ENCODE measurements at regions not wholly inside any gene's neighbourhood (a gene's known extent, or its start where the extent isn't known, plus 50 kb on each side); places are given as distances from the start of the nearest gene placed in this dataset.
"Not testable (repeated sequence)": the region's sequence is repeated elsewhere in the genome, so short reads cannot be mapped to it uniquely, and the experiment has no call there.

- Histone ChIP-seq H3K4me3 (ENCODE audit: low read depth, low read length) (no peak overlapping the region), H3K9me3 (ENCODE audit: control insufficient read depth, insufficient read depth, low read length) (no peaks in the 10 kb centered on the region), H3K27ac (ENCODE audit: low read depth, low read length) (no peak overlapping the region), H3K4me1 (ENCODE audit: control insufficient read depth, insufficient read depth, low read length) (no peaks in the 10 kb centered on the region), H3K27me3 (ENCODE audit: control insufficient read depth, insufficient read depth, low read length) (no peaks in the 10 kb centered on the region), H3K36me3 (ENCODE audit: control insufficient read depth, insufficient read depth, low read length) (no peaks in the 10 kb centered on the region)
- WGBS (ENCODE audit: insufficient coverage) = 59% methylated on average over 5 of the region's 7 CpGs
- peak in 1 of 6 donors; percentile 79 for DNase-seq (ENCODE audit: low read depth in 4 of 6, low spot score in 6 of 6)
Measured at GRCh38 chr16:6704306-6704930, 628.2 kb upstream of the RBFOX1 start.

GRCh38 chr16:6701096-6701495 is 631.5 kb upstream of the RBFOX1 start:
- no peaks in the 10 kb centered on the region for H3K27me3 ChIP-seq (ENCODE audit: control insufficient read depth, insufficient read depth, low read length)
- H3K4me3 ChIP-seq (ENCODE audit: low read depth, low read length) = no peak overlapping the region
- no peak overlapping the region for H3K27ac ChIP-seq (ENCODE audit: low read depth, low read length)
- H3K9me3 ChIP-seq (ENCODE audit: control insufficient read depth, insufficient read depth, low read length) = no peaks in the 10 kb centered on the region
- no peaks in the 10 kb centered on the region for H3K4me1 ChIP-seq (ENCODE audit: control insufficient read depth, insufficient read depth, low read length)
- no peaks in the 10 kb centered on the region for H3K36me3 ChIP-seq (ENCODE audit: control insufficient read depth, insufficient read depth, low read length)
- DNase-seq (ENCODE audit: low read depth in 4 of 6, low spot score in 6 of 6) = no peak
- 29% methylated on average over 1 of the region's 3 CpGs for WGBS (ENCODE audit: insufficient coverage)

GRCh38 chr16:6698548-6698947 is 634.1 kb upstream of the RBFOX1 start:
- no peaks in the 10 kb centered on the region for H3K27me3 ChIP-seq (ENCODE audit: control insufficient read depth, insufficient read depth, low read length)
- no peak overlapping the region for H3K4me3 ChIP-seq (ENCODE audit: low read depth, low read length)
- WGBS (ENCODE audit: insufficient coverage) = 73% methylated on average over 2 of the region's 7 CpGs
- H3K9me3 ChIP-seq (ENCODE audit: control insufficient read depth, insufficient read depth, low read length) = no peaks in the 10 kb centered on the region
- H3K4me1 ChIP-seq (ENCODE audit: control insufficient read depth, insufficient read depth, low read length) = no peaks in the 10 kb centered on the region
- no peak overlapping the region for H3K27ac ChIP-seq (ENCODE audit: low read depth, low read length)
- no peaks in the 10 kb centered on the region for H3K36me3 ChIP-seq (ENCODE audit: control insufficient read depth, insufficient read depth, low read length)
- no peak for DNase-seq (ENCODE audit: low read depth in 4 of 6, low spot score in 6 of 6)

- DNase-seq (ENCODE audit: low read depth in 4 of 6, low spot score in 6 of 6) = no peak
- Histone ChIP-seq H3K27ac (ENCODE audit: low read depth, low read length) (no peak overlapping the region), H3K36me3 (ENCODE audit: control insufficient read depth, insufficient read depth, low read length) (no peaks in the 10 kb centered on the region), H3K4me3 (ENCODE audit: low read depth, low read length) (no peak overlapping the region), H3K4me1 (ENCODE audit: control insufficient read depth, insufficient read depth, low read length) (no peaks in the 10 kb centered on the region), H3K27me3 (ENCODE audit: control insufficient read depth, insufficient read depth, low read length) (no peaks in the 10 kb centered on the region), H3K9me3 (ENCODE audit: control insufficient read depth, insufficient read depth, low read length) (no peaks in the 10 kb centered on the region)
- no CpG with 5 or more reads among the region's 3 CpGs for WGBS (ENCODE audit: insufficient coverage)
Measured at GRCh38 chr16:6695666-6696065, 637.0 kb upstream of the RBFOX1 start.

- no peak for DNase-seq (ENCODE audit: low read depth in 4 of 6, low spot score in 6 of 6)
- WGBS (ENCODE audit: insufficient coverage) = 94% methylated on average over 4 of the region's 6 CpGs
Measured at GRCh38 chr16:6694636-6695035, 638.0 kb upstream of the RBFOX1 start.

GRCh38 chr16:6693418-6693817 is 639.2 kb upstream of the RBFOX1 start:
- 88% methylated on average over 2 of the region's 2 CpGs for WGBS (ENCODE audit: insufficient coverage)
- DNase-seq (ENCODE audit: low read depth in 4 of 6, low spot score in 6 of 6) = not testable (repeated sequence)

More at GRCh38 chr16:6694636-6695035, 638.0 kb upstream of the RBFOX1 start:
- Histone ChIP-seq H3K4me1 (ENCODE audit: control insufficient read depth, insufficient read depth, low read length) (no peaks in the 10 kb centered on the region), H3K4me3 (ENCODE audit: low read depth, low read length) (no peak overlapping the region), H3K27ac (ENCODE audit: low read depth, low read length) (no peak overlapping the region), H3K36me3 (ENCODE audit: control insufficient read depth, insufficient read depth, low read length) (no peaks in the 10 kb centered on the region), H3K27me3 (ENCODE audit: control insufficient read depth, insufficient read depth, low read length) (no peaks in the 10 kb centered on the region), H3K9me3 (ENCODE audit: control insufficient read depth, insufficient read depth, low read length) (no peaks in the 10 kb centered on the region)

GRCh38 chr16:6692874-6693273 is 639.8 kb upstream of the RBFOX1 start:
- H3K27me3 ChIP-seq (ENCODE audit: control insufficient read depth, insufficient read depth, low read length) = no peaks in the 10 kb centered on the region
- H3K4me3 ChIP-seq (ENCODE audit: low read depth, low read length) = no peak overlapping the region
- no peak for DNase-seq (ENCODE audit: low read depth in 4 of 6, low spot score in 6 of 6)
- WGBS (ENCODE audit: insufficient coverage) = 89% methylated on average over 5 of the region's 5 CpGs
- H3K9me3 ChIP-seq (ENCODE audit: control insufficient read depth, insufficient read depth, low read length) = no peaks in the 10 kb centered on the region
- no peak overlapping the region for H3K27ac ChIP-seq (ENCODE audit: low read depth, low read length)
- H3K4me1 ChIP-seq (ENCODE audit: control insufficient read depth, insufficient read depth, low read length) = no peaks in the 10 kb centered on the region
- H3K36me3 ChIP-seq (ENCODE audit: control insufficient read depth, insufficient read depth, low read length) = no peaks in the 10 kb centered on the region

More at GRCh38 chr16:6693418-6693817, 639.2 kb upstream of the RBFOX1 start:
- H3K4me3 ChIP-seq (ENCODE audit: low read depth, low read length); H3K9me3 ChIP-seq (ENCODE audit: control insufficient read depth, insufficient read depth, low read length); H3K36me3 ChIP-seq (ENCODE audit: control insufficient read depth, insufficient read depth, low read length); H3K4me1 ChIP-seq (ENCODE audit: control insufficient read depth, insufficient read depth, low read length); H3K27ac ChIP-seq (ENCODE audit: low read depth, low read length); H3K27me3 ChIP-seq (ENCODE audit: control insufficient read depth, insufficient read depth, low read length): not testable (repeated sequence)

GRCh38 chr16:6690741-6691140 is 641.9 kb upstream of the RBFOX1 start:
- Histone ChIP-seq H3K4me1 (ENCODE audit: control insufficient read depth, insufficient read depth, low read length) (no peaks in the 10 kb centered on the region), H3K36me3 (ENCODE audit: control insufficient read depth, insufficient read depth, low read length) (no peaks in the 10 kb centered on the region), H3K27me3 (ENCODE audit: control insufficient read depth, insufficient read depth, low read length) (no peaks in the 10 kb centered on the region), H3K27ac (ENCODE audit: low read depth, low read length) (no peak overlapping the region), H3K9me3 (ENCODE audit: control insufficient read depth, insufficient read depth, low read length) (no peaks in the 10 kb centered on the region), H3K4me3 (ENCODE audit: low read depth, low read length) (no peak overlapping the region)
- 80% methylated on average over 1 of the region's 4 CpGs for WGBS (ENCODE audit: insufficient coverage)
- no peak for DNase-seq (ENCODE audit: low read depth in 4 of 6, low spot score in 6 of 6)

- H3K4me3 ChIP-seq (ENCODE audit: low read depth, low read length) = no peak overlapping the region
- WGBS (ENCODE audit: insufficient coverage) = 16% methylated on average over 5 of the region's 5 CpGs
Measured at GRCh38 chr16:6689643-6690042, 643.0 kb upstream of the RBFOX1 start.

GRCh38 chr16:6687593-6687992 is 645.1 kb upstream of the RBFOX1 start:
- WGBS (ENCODE audit: insufficient coverage) = no CpG with 5 or more reads among the region's 3 CpGs
- H3K27me3 ChIP-seq (ENCODE audit: control insufficient read depth, insufficient read depth, low read length) = no peaks in the 10 kb centered on the region
- DNase-seq (ENCODE audit: low read depth in 4 of 6, low spot score in 6 of 6) = no peak
- no peaks in the 10 kb centered on the region for H3K9me3 ChIP-seq (ENCODE audit: control insufficient read depth, insufficient read depth, low read length)
- no peak overlapping the region for H3K4me3 ChIP-seq (ENCODE audit: low read depth, low read length)
- H3K4me1 ChIP-seq (ENCODE audit: control insufficient read depth, insufficient read depth, low read length) = no peaks in the 10 kb centered on the region
- no peaks in the 10 kb centered on the region for H3K36me3 ChIP-seq (ENCODE audit: control insufficient read depth, insufficient read depth, low read length)
- no peak overlapping the region for H3K27ac ChIP-seq (ENCODE audit: low read depth, low read length)

More at GRCh38 chr16:6689643-6690042, 643.0 kb upstream of the RBFOX1 start:
- peak in 1 of 6 donors; percentile 23 for DNase-seq (ENCODE audit: low read depth in 4 of 6, low spot score in 6 of 6)
- Histone ChIP-seq H3K27me3 (ENCODE audit: control insufficient read depth, insufficient read depth, low read length) (no peaks in the 10 kb centered on the region), H3K27ac (ENCODE audit: low read depth, low read length) (no peak overlapping the region), H3K9me3 (ENCODE audit: control insufficient read depth, insufficient read depth, low read length) (no peaks in the 10 kb centered on the region), H3K36me3 (ENCODE audit: control insufficient read depth, insufficient read depth, low read length) (no peaks in the 10 kb centered on the region), H3K4me1 (ENCODE audit: control insufficient read depth, insufficient read depth, low read length) (no peaks in the 10 kb centered on the region)
